ENCODE measurements at regions not wholly inside any gene's neighbourhood (a gene's known extent, or its start where the extent isn't known, plus 50 kb on each side); places are given as distances from the start of the nearest gene placed in this dataset.

- DNase-seq (ENCODE audit: low read depth in 1 of 2, low spot score in 1 of 2) = no peak
Observed at GRCh38 chr7:436367-437128, 83.1 kb downstream of the PDGFA start.

- DNase-seq (ENCODE audit: low read depth in 1 of 2, low spot score in 1 of 2) = no peak
Observed at GRCh38 chr7:437329-438251, 82.1 kb downstream of the PDGFA start.

GRCh38 chr7:438361-438760, 81.3 kb downstream of the PDGFA start:
- DNase-seq (ENCODE audit: low read depth in 1 of 2, low spot score in 1 of 2) = no peak

GRCh38 chr7:438916-439315, 80.7 kb downstream of the PDGFA start:
- no peak for DNase-seq (ENCODE audit: low read depth in 1 of 2, low spot score in 1 of 2)

GRCh38 chr7:440059-440749, 79.4 kb downstream of the PDGFA start:
- DNase-seq (ENCODE audit: low read depth in 1 of 2, low spot score in 1 of 2) = no peak

GRCh38 chr7:441684-442421, 77.8 kb downstream of the PDGFA start:
- no peak for DNase-seq (ENCODE audit: low read depth in 1 of 2, low spot score in 1 of 2)

GRCh38 chr7:442457-442856, 77.2 kb downstream of the PDGFA start:
- no peak for DNase-seq (ENCODE audit: low read depth in 1 of 2, low spot score in 1 of 2)

DNA sequence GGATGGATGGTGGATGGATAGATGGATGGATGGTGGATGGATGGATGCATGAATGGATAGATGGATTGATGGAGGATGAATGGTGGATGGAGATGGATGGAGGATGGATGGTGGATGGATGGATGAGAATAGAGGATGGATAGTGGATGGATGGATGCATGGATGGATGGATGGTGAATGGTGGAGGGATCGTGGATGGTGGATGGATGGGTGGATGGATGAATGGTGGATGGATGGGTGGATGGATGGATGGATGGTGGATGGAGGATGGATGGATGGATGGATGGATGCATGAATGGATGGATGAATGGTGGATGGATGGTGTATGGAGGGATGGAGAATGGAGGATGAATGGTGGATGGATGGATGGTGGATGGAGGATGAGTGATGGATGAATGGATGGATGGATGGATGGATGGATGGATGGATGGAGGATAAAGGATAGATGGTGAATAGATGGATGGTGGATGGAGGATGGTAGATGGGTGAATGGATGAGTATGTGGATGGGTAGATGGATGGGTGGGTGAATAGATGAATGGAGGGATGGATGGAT, 76.3 kb downstream of the PDGFA start:
- DNase-seq (ENCODE audit: low read depth in 1 of 2, low spot score in 1 of 2) = no peak

DNA sequence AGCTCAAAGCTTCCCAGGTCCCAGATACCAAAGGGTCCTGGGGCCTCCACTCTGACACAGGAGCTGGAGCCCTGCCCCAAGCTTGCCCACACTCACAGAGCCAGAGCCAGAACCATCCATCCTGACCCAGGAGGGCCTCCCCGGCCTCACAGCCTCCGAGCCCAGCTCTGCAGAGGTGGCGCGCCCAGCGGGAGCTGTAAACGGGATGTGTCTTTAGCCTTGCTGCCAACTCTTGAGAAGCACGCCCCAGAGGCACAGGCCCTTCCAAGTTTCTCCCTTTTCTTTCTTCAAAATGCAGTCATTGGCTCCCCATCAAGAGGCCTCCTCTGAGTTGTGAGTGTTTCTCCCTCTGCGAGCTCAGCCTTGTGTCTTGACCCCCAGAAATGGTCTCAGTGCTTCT, 75.0 kb downstream of the PDGFA start:
- no peak for DNase-seq (ENCODE audit: low read depth in 1 of 2, low spot score in 1 of 2)

DNA sequence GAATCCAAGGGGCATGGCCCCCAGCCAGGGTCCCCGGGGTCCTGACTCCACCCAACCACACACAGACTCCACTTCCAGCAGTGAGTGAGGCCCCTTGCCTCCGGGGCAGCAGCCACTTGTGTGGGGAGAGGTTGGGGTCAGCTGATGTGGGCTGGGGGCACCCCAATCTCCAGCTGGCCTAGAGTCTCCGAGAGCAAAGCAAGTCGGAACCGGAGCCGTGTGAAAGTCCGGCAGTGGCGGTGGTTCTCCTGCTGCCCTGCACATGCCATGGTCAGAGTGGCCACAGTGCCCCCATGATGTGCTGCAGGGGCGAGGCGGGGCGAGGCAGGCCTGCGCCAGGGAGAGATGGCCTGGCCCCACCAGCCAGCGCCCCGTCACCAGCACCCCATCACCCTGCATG, 74.6 kb downstream of the PDGFA start:
- no peak for DNase-seq (ENCODE audit: low read depth in 1 of 2, low spot score in 1 of 2)

- no peak for DNase-seq (ENCODE audit: low read depth in 1 of 2, low spot score in 1 of 2)
Observed at GRCh38 chr7:445563-446288, 73.9 kb downstream of the PDGFA start.

DNA sequence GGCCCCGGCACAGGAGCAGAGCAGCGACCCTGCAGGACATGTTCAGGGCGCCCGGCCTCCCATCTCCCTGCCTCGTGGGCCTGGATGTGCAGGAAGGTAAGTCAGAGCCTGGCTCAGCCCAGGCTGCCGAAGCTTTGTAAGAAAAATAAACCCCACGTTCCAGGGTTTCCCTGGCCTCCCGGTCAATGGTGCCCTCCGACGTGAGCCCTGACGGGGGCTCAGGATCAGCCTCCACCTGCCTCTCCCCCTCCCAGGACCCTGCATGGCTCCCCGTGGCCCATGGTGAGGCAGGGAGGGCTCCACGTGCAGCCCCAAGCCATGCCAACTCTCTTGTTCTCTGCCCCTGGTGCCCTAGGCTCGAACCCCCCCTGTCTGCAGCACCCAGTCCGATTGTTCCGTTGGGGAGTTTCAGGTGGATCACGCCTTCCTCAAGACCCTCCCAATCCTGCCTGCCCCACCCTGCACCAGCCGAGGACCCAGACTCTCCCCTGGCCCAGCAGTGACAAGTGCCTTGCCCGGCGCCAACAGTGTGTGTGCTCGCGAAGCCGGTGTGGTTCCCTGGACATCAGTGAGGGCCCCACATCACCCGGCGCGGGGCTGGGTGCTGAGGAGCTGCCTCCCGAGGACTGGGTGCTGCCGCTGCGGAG, 73.2 kb downstream of the PDGFA start:
- no peak for DNase-seq (ENCODE audit: low read depth in 1 of 2, low spot score in 1 of 2)

All from stimulated activated CD4-positive, alpha-beta T cell treated with anti-CD3 and anti-CD28 coated beads, Interleukin-15, amount 100 ng/mL, for 1 hour (primary cell).